ENCODE measurements at regions not wholly inside any gene's neighbourhood (a gene's known extent, or its start where the extent isn't known, plus 50 kb on each side); places are given as distances from the start of the nearest gene placed in this dataset.

DNA sequence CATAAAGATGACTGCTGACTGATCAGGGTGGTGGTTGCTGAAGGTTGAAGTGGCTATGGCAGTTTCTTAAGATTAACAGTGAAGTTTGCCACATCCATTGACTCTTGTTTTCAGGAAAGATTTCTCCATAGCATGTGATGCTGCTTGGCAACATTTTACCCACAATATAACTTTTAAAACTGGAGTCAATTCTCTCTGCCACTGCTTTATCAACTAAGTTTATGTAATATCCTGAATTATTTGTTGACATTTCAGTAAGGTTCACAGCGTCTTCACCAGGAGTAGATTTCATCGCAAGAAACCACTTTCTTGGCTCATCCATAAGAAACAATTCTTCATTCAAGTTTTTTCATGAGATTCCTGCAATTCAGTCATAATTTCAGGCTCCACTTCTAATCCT lies 166.5 kb upstream of the SPRY1 start:
- no peak overlapping the region for H3K9ac ChIP-seq (ENCODE audit: low read length)

DNA sequence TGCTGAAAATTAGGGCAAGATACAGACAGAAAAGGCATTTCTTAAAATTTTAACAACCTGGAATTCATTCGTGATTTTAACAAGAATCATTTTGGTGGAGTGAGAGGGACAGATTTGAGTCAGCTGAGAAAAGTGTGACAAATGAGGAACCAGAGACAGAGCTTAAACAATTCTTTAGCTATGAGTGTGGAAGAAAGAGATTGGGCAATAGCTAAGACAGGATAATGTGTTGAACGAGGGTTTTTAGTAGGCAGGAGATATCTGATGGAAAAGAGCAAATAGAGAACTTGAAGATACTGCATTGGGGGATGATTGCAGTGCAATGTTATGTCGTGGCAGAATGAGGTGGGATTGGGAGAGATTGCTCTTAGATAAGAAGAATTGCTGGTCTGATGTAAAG lies 164.2 kb upstream of the SPRY1 start:
- Histone ChIP-seq H3K9ac (ENCODE audit: low read length) (no peak overlapping the region), H3K36me3 (ENCODE audit: insufficient read depth, low read length) (no peaks in the 10 kb centered on the region), H3K4me2 (ENCODE audit: low read length) (no peak overlapping the region), H2AFZ (ENCODE audit: low read depth, low read length) (no peak overlapping the region), H3K9me2 (ENCODE audit: insufficient read depth, low read length) (no peaks in the 10 kb centered on the region), H3K27me3 (ENCODE audit: insufficient read depth, low read depth, low read length) (no peaks in the 10 kb centered on the region), H4K20me1 (ENCODE audit: insufficient read depth) (no peaks in the 10 kb centered on the region), H3K4me3 (ENCODE audit: low read length) (no peak overlapping the region), H3F3A (ENCODE audit: insufficient read depth, low read length, poor library complexity, severe bottlenecking) (no peaks in the 10 kb centered on the region), H3K79me2 (replicated peaks; ENCODE audit: insufficient read depth, low read length) (no peaks in the 10 kb centered on the region), H3K9me3 (ENCODE audit: low read length) (no peaks in the 10 kb centered on the region), H3K27ac (ENCODE audit: low read length) (no peak overlapping the region)
- TF ChIP-seq TAF1 (IDR thresholded peaks at IDR 0.05; ENCODE audit: low read depth) (no peak), SMC3 (conservative IDR thresholded peaks at IDR 0.05; ENCODE audit: poor library complexity) (no peak)
- TF ChIP-seq, protein P1, sequence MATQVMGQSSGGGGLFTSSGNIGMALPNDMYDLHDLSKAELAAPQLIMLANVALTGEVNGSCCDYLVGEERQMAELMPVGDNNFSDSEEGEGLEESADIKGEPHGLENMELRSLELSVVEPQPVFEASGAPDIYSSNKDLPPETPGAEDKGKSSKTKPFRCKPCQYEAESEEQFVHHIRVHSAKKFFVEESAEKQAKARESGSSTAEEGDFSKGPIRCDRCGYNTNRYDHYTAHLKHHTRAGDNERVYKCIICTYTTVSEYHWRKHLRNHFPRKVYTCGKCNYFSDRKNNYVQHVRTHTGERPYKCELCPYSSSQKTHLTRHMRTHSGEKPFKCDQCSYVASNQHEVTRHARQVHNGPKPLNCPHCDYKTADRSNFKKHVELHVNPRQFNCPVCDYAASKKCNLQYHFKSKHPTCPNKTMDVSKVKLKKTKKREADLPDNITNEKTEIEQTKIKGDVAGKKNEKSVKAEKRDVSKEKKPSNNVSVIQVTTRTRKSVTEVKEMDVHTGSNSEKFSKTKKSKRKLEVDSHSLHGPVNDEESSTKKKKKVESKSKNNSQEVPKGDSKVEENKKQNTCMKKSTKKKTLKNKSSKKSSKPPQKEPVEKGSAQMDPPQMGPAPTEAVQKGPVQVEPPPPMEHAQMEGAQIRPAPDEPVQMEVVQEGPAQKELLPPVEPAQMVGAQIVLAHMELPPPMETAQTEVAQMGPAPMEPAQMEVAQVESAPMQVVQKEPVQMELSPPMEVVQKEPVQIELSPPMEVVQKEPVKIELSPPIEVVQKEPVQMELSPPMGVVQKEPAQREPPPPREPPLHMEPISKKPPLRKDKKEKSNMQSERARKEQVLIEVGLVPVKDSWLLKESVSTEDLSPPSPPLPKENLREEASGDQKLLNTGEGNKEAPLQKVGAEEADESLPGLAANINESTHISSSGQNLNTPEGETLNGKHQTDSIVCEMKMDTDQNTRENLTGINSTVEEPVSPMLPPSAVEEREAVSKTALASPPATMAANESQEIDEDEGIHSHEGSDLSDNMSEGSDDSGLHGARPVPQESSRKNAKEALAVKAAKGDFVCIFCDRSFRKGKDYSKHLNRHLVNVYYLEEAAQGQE (IDR thresholded peaks at IDR 0.05; ENCODE audit: borderline replicate concordance), result no peak

More for the DNA sequence above, 166.5 kb upstream of the SPRY1 start:
- no peaks in the 10 kb centered on the region for H3K36me3 ChIP-seq (ENCODE audit: insufficient read depth, low read length)
- no peaks in the 10 kb centered on the region for H3F3A ChIP-seq (ENCODE audit: insufficient read depth, low read length, poor library complexity, severe bottlenecking)
- no peak overlapping the region for H3K27ac ChIP-seq (ENCODE audit: low read length)
- H4K20me1 ChIP-seq (ENCODE audit: insufficient read depth), result no peaks in the 10 kb centered on the region
- no peaks in the 10 kb centered on the region for H3K79me2 ChIP-seq (replicated peaks; ENCODE audit: insufficient read depth, low read length)
- TF ChIP-seq SMC3 (conservative IDR thresholded peaks at IDR 0.05; ENCODE audit: poor library complexity) (no peak), EP300 (conservative IDR thresholded peaks at IDR 0.05; ENCODE audit: poor library complexity, severe bottlenecking) (no peak), POLR2AphosphoS5 (IDR thresholded peaks at IDR 0.05) (no peak), MXI1 (conservative IDR thresholded peaks at IDR 0.05; ENCODE audit: poor library complexity, severe bottlenecking) (no peak), TAF1 (IDR thresholded peaks at IDR 0.05; ENCODE audit: low read depth) (no peak), RAD21 (conservative IDR thresholded peaks at IDR 0.05) (no peak), EZH2 (IDR thresholded peaks at IDR 0.05; ENCODE audit: borderline replicate concordance, insufficient read depth, low read length, poor library complexity, severe bottlenecking) (no peak)
- TF ChIP-seq, protein P1 (IDR thresholded peaks at IDR 0.05; ENCODE audit: borderline replicate concordance), result no peak
- TF ChIP-seq, protein P2, sequence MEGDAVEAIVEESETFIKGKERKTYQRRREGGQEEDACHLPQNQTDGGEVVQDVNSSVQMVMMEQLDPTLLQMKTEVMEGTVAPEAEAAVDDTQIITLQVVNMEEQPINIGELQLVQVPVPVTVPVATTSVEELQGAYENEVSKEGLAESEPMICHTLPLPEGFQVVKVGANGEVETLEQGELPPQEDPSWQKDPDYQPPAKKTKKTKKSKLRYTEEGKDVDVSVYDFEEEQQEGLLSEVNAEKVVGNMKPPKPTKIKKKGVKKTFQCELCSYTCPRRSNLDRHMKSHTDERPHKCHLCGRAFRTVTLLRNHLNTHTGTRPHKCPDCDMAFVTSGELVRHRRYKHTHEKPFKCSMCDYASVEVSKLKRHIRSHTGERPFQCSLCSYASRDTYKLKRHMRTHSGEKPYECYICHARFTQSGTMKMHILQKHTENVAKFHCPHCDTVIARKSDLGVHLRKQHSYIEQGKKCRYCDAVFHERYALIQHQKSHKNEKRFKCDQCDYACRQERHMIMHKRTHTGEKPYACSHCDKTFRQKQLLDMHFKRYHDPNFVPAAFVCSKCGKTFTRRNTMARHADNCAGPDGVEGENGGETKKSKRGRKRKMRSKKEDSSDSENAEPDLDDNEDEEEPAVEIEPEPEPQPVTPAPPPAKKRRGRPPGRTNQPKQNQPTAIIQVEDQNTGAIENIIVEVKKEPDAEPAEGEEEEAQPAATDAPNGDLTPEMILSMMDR (IDR thresholded peaks at IDR 0.05; ENCODE audit: poor library complexity, severe bottlenecking), result no peak
- no peaks in the 10 kb centered on the region for H3K9me3 ChIP-seq (ENCODE audit: low read length)
- H3K9me2 ChIP-seq (ENCODE audit: insufficient read depth, low read length), result no peaks in the 10 kb centered on the region
- no peak overlapping the region for H3K4me3 ChIP-seq (ENCODE audit: low read length)
- no peak overlapping the region for H3K4me2 ChIP-seq (ENCODE audit: low read length)
- H3K27me3 ChIP-seq (ENCODE audit: insufficient read depth, low read depth, low read length), result no peaks in the 10 kb centered on the region
- no peak overlapping the region for H2AFZ ChIP-seq (ENCODE audit: low read depth, low read length)
